IgD-negative memory B cell (primary cell): ENCODE measurements at regions not wholly inside any gene's neighbourhood (a gene's known extent, or its start where the extent isn't known, plus 50 kb on each side); places are given as distances from the start of the nearest gene placed in this dataset.
A peak's percentile ranks its signal among the peaks of the same experiment; 100 is the strongest.

Source experiments
- H3K27ac Mint-ChIP-seq, 3 donors: one replicate each; pipeline ENCODE4 v1.8.0; 2020 to 2022; ENCODE audit warnings: mild to moderate bottlenecking in 3 of 3, mixed read lengths in 3 of 3, moderate library complexity in 1 of 3
- H3K27me3 Mint-ChIP-seq: one replicate; pipeline ENCODE4 v1.8.0; 2021; ENCODE audit warnings: mixed read lengths
- H3K36me3 Mint-ChIP-seq: one replicate; pipeline ENCODE4 v1.8.0; 2020; ENCODE audit warnings: mild to moderate bottlenecking, mixed read lengths
- H3K4me1 Mint-ChIP-seq, 3 donors: one replicate each; pipeline ENCODE4 v1.8.0; 2020 to 2022; ENCODE audit warnings: mixed read lengths in 3 of 3, mild to moderate bottlenecking in 1 of 3
- H3K4me3 Mint-ChIP-seq, 4 donors: one replicate each; pipeline ENCODE4 v1.8.0; 2020 to 2022; ENCODE audit warnings: mild to moderate bottlenecking in 4 of 4, mixed read lengths in 4 of 4, moderate library complexity in 3 of 4
- H3K9me3 Mint-ChIP-seq, 3 donors: one replicate each; pipeline ENCODE4 v1.8.0; 2020 to 2021; ENCODE audit warnings: mixed read lengths in 3 of 3, mild to moderate bottlenecking in 1 of 3

DNA sequence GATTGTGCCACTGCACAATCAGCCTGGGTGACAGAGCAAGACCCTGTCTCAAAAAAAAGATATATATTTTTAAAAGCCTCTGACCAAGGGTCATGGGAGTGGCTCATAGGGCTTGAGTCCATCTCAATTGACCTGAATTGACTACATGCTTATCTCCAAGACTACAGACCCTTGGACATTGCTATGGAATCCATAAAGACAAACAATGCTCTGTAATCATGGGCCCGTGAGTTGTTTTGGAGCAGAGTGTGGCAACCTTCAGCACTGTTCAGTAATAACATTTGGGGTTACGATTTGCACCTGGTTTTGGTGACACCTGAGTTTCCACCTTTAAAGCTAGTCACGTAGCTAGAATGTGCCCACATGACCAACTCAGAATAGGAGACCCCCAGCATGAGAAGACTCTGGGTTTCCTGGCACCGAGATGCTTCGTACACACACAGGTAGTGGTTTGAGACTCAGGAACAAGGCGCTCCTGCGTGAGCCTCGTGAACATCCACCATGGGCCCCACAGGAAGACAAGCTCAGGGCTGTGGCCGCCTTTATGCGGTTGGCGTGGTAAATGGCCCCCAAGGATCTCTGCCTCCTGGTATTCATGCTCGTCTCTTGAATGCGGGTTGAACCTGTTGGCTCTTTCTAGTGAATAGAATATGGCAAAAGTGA, 66.6 kb upstream of the RPH3AL start:
- H3K27ac Mint-ChIP-seq = peak overlapping the region in 1 of 3 donors; percentile 23
- peaks cover 0 to 4% (median 0%) of the 10 kb centered on the region in 3 donors for H3K9me3 Mint-ChIP-seq
- peaks cover 12 to 24% (median 17%) of the 10 kb centered on the region in 3 donors for H3K4me1 Mint-ChIP-seq
- no peaks in the 10 kb centered on the region for H3K36me3 Mint-ChIP-seq
- no peak overlapping the region for H3K4me3 Mint-ChIP-seq
- peaks cover 10% of the 10 kb centered on the region for H3K27me3 Mint-ChIP-seq

DNA sequence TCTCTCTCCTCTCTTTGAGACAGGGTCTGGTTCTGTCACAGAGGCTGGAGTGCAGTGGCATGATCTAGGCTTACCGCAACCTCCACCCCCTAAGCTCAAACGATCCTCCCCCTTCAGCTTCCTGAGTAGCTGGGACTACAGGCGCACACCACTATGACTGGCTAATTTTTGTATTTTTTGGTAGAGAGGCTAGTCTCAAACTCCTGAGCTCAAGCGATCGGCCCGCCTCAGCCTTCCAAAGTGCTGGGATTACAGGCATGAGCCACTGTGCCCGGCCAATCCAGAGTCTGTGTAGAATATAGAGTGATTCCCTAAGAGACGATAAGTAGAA, 65.8 kb upstream of the RPH3AL start:
- Mint-ChIP-seq H3K27me3 (peaks cover 10% of the 10 kb centered on the region), H3K4me3 (peak overlapping the region in 2 of 4 donors; percentile 6 to 55), H3K9me3 (peaks cover 0 to 4% (median 0%) of the 10 kb centered on the region in 3 donors), H3K4me1 (peaks cover 16 to 29% (median 22%) of the 10 kb centered on the region in 3 donors), H3K27ac (no peak overlapping the region), H3K36me3 (no peaks in the 10 kb centered on the region)

DNA sequence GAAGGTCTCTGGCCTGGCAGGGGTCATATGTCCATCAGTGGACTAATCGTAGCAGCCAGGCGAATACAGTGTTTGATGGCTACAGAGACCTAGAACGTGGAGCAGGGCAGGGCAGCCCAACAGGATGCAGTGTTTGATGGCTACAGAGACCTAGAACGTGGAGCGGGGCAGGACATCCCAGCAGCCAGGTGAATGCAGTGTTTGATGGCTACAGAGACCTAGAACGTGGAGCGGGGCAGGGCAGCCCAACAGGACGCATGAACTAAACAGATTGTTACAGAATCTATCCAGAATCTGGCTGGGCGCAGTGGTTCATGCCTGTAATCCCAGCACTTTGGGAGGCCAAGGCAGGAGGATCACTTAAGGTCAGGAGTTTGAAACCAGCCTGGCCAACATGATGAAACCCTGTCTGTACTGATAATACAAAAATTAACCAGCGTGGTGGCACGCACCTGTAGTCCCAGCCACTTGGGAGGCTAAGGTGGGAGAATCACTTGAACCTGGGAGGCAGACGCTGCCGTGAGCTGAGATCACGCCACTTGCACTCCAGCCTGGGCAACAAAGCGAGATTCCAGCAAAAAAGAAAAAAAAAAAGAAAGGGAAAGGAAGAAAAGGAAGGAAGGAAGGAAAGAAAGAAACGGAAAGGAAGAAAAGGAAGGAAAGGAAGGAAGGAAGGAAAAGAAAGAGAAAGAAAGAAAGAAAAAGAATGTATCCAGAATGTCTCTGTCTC, 65.2 kb upstream of the RPH3AL start:
- H3K4me1 Mint-ChIP-seq = peaks cover 16 to 31% (median 24%) of the 10 kb centered on the region in 3 donors
- H3K9me3 Mint-ChIP-seq = peaks cover 0 to 4% (median 0%) of the 10 kb centered on the region in 3 donors
- H3K27ac Mint-ChIP-seq = peak overlapping the region in 2 of 3 donors; percentile 27 to 95
- no peaks in the 10 kb centered on the region for H3K36me3 Mint-ChIP-seq
- peak overlapping the region in 3 of 4 donors; percentile 28 to 98 (median 55) for H3K4me3 Mint-ChIP-seq
- H3K27me3 Mint-ChIP-seq = peaks cover 10% of the 10 kb centered on the region

DNA sequence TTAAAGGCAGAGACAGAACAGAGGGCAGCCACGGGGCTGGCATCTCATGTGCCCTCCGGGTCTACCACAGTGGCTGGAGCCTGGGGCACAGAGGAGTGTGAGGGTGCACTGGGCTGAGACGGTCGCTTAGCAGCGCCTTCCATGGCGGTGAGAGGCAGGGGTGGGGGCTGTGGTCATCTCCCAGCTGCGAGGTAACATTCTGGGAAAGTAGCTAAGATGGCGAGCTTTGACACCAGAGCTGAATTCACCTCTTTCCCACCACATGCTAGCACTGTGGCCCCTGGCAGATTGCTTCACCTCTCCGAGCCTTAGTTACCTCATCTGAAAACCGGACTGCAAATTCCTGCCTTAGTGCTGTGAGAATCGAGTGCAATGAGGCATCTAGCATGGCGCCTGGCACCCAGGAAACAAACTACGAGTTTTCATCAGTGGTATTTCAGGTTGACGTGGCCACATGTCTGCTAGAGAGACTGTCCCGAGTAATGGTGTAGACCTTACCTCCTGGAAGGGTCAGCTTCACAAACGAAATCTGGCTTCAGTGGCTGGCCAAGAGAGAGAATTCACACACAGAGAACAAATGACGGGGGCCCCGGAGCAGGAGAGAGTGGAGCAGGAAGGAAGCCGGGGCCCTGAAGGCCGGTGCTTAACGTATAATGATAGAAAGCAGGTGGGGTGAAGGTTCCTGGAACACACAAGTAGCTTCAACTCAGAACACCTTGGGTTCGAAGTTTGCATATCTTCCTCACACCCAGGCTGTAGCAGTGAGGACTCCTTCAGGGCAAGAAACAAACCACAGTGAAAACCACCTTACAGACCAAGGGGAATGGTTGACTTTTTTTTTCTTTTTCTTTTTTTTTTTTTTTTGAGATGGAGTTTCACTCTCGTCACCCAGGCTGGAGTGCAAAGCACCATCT, 63.9 kb upstream of the RPH3AL start:
- Mint-ChIP-seq H3K4me1 (peaks cover 24 to 37% (median 24%) of the 10 kb centered on the region in 3 donors), H3K4me3 (peak overlapping the region; percentile 83 to 98 (median 94)), H3K27me3 (peaks cover 9% of the 10 kb centered on the region), H3K27ac (peak overlapping the region; percentile 77 to 95 (median 95)), H3K9me3 (peaks cover 0 to 4% (median 0%) of the 10 kb centered on the region in 3 donors), H3K36me3 (no peaks in the 10 kb centered on the region)

- Mint-ChIP-seq H3K36me3 (no peaks in the 10 kb centered on the region), H3K9me3 (no peaks in the 10 kb centered on the region), H3K27ac (peak overlapping the region in 2 of 3 donors; percentile 62 to 88), H3K27me3 (peaks cover 3% of the 10 kb centered on the region), H3K4me1 (peaks cover 30 to 52% (median 37%) of the 10 kb centered on the region in 3 donors), H3K4me3 (peak overlapping the region; percentile 57 to 92 (median 70))
Observed at GRCh38 chr17:413706-414380, 61.2 kb upstream of the RPH3AL start.

DNA sequence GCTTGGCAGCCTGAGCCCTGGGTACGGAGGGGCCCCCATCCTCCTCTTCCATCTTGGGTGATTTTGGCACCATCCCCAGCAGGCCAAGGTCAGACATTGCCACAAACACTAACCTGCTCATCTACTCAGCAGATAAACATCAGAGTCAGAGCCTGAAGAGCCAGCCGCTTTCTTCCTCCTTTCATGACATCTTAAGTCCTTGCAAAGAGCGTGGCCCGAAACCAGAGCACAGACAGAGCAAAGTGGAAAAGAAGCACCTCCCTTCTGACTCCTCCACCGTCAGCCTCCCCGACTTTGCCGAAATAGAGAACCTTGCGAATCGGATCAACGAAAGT, 60.4 kb upstream of the RPH3AL start:
- peaks cover 30 to 52% (median 37%) of the 10 kb centered on the region in 3 donors for H3K4me1 Mint-ChIP-seq
- peak overlapping the region in 3 of 4 donors; percentile 51 to 87 (median 63) for H3K4me3 Mint-ChIP-seq
- H3K36me3 Mint-ChIP-seq = no peaks in the 10 kb centered on the region
- H3K27ac Mint-ChIP-seq = peak overlapping the region in 2 of 3 donors; percentile 85 to 86
- no peaks in the 10 kb centered on the region for H3K9me3 Mint-ChIP-seq
- peaks cover 1% of the 10 kb centered on the region for H3K27me3 Mint-ChIP-seq

DNA sequence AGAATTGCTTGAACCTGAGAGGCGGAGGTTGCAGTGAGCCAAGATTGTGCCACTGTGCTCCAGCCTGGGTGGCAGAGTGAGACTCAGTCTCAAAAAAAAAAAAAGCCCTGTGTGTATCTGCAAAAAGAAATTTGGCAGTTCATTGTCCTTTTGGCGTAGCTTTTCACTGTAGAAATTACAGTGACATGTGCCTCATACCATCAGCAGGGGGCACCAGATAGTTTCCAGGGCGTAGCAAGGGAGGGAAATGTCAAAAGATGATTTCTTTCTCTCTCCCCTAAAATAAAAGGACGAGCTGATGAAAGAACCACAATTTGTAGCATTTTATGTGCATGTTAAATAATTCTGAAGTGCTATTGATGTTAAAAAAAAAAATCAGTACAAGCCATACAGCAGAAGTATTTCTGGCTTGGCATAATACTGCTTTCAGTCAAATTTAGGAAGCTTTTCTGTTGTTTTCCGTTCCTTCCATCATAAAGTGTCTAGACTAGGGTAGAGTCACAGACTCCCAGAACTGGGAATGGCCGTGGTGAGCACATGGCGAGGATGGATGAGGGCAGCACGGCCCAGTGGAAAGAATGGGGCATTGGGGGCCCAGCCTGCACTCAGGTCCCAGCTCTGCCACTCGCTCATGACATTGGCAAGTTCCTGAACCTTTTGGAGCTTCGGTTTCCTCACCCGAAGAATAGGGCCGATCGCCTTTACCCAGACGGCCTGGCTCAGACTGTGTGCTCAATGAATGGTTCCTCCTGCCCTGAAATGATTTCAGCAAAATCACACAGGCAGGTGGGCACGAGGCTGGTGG, 59.8 kb upstream of the RPH3AL start:
- no peaks in the 10 kb centered on the region for H3K9me3 Mint-ChIP-seq
- H3K4me1 Mint-ChIP-seq = peaks cover 30 to 52% (median 37%) of the 10 kb centered on the region in 3 donors
- peak overlapping the region; percentile 13 to 86 (median 85) for H3K27ac Mint-ChIP-seq

DNA sequence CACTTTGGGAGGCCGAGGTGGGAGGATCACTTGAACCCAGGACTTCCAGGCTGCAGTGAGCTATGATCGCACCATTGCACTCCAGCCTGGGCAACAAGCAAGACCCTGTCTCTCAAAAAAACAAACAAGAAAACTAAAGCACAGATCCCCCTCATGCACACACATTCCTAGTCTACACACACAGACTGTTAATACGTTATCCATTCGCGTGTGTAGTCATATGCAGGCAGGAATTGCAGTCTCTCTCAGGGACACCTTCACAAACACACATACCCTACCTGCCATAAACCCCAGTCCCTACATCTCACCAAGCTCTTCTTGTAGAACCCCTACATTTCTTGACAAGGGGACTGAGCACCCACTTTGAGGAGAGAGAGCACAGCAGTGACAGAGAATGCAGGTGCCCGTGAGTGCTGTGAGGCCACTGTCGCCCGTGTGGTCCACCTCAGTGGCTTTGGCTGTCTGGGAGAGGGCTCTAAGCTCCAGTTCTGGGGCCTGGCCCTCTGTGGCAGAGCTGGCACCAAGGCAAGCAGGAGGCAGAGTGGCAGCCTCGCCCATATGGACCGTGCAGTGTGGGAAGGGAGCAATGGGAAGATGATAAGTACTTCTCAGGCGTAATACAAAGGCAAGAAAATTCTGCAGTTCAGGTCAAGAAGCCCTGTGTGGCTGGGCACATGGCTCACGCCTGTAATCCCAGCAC, 59.0 kb upstream of the RPH3AL start:
- Mint-ChIP-seq H3K4me1 (peaks cover 33 to 50% (median 35%) of the 10 kb centered on the region in 3 donors), H3K27ac (peak overlapping the region; percentile 85 to 98 (median 95)), H3K4me3 (peak overlapping the region; percentile 45 to 92 (median 78)), H3K9me3 (no peaks in the 10 kb centered on the region), H3K36me3 (no peaks in the 10 kb centered on the region), H3K27me3 (peaks cover 1% of the 10 kb centered on the region)

More for the DNA sequence above, 59.8 kb upstream of the RPH3AL start:
- Mint-ChIP-seq H3K36me3 (no peaks in the 10 kb centered on the region), H3K4me3 (peak overlapping the region; percentile 60 to 87 (median 66)), H3K27me3 (peaks cover 1% of the 10 kb centered on the region)

DNA sequence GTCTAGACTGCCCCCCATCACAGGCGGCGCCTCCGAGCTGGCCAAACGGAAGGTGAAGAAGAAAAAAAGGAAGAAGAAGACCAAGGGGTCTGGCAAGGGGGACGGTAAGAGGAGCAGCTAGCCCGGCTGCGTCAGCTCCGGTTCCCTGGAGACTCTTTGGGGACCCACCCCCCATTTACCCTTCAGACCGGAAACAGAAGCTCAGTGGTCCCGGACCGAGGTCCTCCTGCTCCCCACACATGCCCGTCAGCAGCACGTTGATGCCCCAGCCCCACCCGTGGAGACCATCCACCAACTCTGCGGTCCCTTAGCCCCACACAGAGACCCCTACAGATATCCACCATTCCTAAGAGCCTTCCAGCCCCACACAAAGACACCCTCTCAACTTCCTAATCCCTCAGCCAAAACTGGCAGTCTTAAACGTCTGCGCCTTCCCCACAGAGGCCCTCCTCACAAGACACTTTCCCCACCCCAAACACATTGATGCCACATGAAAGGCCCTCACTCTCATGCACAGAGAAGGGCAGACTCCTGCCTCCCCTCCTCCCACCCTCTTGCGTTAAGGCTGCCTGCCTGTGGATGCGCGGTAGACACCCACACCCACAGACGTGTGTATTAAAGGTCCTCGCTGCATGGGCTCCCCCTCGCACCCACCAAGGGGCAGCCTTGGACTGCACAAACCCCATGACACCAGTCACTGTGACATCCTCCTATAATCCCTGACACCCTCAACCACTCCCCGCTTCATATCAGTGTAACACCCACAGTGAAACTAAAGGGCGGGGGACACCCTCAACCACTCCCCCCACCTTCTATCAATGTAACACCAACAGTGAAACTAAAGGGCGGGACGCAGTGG, 58.2 kb upstream of the RPH3AL start:
- Mint-ChIP-seq H3K4me3 (peak overlapping the region; percentile 87 to 92 (median 88)), H3K27ac (peak overlapping the region; percentile 95 to 100 (median 98)), H3K4me1 (peaks cover 31 to 43% (median 33%) of the 10 kb centered on the region in 3 donors), H3K27me3 (peaks cover 1% of the 10 kb centered on the region), H3K36me3 (no peaks in the 10 kb centered on the region), H3K9me3 (no peaks in the 10 kb centered on the region)

- Mint-ChIP-seq H3K9me3 (no peaks in the 10 kb centered on the region), H3K4me3 (peak overlapping the region; percentile 87 to 92 (median 88)), H3K36me3 (no peaks in the 10 kb centered on the region), H3K27me3 (peaks cover 1% of the 10 kb centered on the region), H3K4me1 (peaks cover 29 to 38% (median 34%) of the 10 kb centered on the region in 3 donors), H3K27ac (peak overlapping the region; percentile 95 to 100 (median 98))
Observed at GRCh38 chr17:409848-410542, 57.4 kb upstream of the RPH3AL start.

- H3K9me3 Mint-ChIP-seq = no peaks in the 10 kb centered on the region
- H3K4me1 Mint-ChIP-seq = peaks cover 24 to 35% (median 34%) of the 10 kb centered on the region in 3 donors
- H3K27me3 Mint-ChIP-seq = peaks cover 1% of the 10 kb centered on the region
- H3K27ac Mint-ChIP-seq = peak overlapping the region; percentile 95 to 100 (median 98)
- H3K4me3 Mint-ChIP-seq = peak overlapping the region; percentile 87 to 92 (median 88)
- H3K36me3 Mint-ChIP-seq = no peaks in the 10 kb centered on the region
Observed at GRCh38 chr17:409308-409847, 56.8 kb upstream of the RPH3AL start.

GRCh38 chr17:404703-405102, 52.1 kb upstream of the RPH3AL start:
- H3K4me1 Mint-ChIP-seq = peaks cover 8 to 15% (median 13%) of the 10 kb centered on the region in 3 donors
- H3K9me3 Mint-ChIP-seq = no peaks in the 10 kb centered on the region
- no peaks in the 10 kb centered on the region for H3K27me3 Mint-ChIP-seq
- peak overlapping the region in 2 of 3 donors; percentile 89 to 92 for H3K27ac Mint-ChIP-seq
- H3K36me3 Mint-ChIP-seq = no peaks in the 10 kb centered on the region
- peak overlapping the region in 1 of 4 donors; percentile 62 for H3K4me3 Mint-ChIP-seq
